ENCODE measurements at regions not wholly inside any gene's neighbourhood (a gene's known extent, or its start where the extent isn't known, plus 50 kb on each side); places are given as distances from the start of the nearest gene placed in this dataset.

- H3K27ac Mint-ChIP-seq, result no peak overlapping the region
- H3K27me3 Mint-ChIP-seq (ENCODE audit: insufficient read depth, low read depth, poor library complexity), result peaks cover 16% of the 10 kb centered on the region
- Histone ChIP-seq H3K27me3 (ENCODE audit: insufficient read depth) (no peaks in the 10 kb centered on the region), H3K79me2 (replicated peaks; ENCODE audit: insufficient read depth) (no peaks in the 10 kb centered on the region), H3K27ac (ENCODE audit: low read depth) (no peak overlapping the region), H3F3A (replicated peaks; ENCODE audit: low read depth) (no peaks in the 10 kb centered on the region), H3K36me3 (ENCODE audit: insufficient read depth) (no peaks in the 10 kb centered on the region), H3K4me3 (no peak overlapping the region), H3K4me2 (no peak overlapping the region), H3K4me1 (ENCODE audit: insufficient read depth) (no peaks in the 10 kb centered on the region), H4K20me1 (replicated peaks; ENCODE audit: insufficient read depth) (no peaks in the 10 kb centered on the region), H2AFZ (no peak overlapping the region), H3K9me2 (ENCODE audit: insufficient read depth) (no peaks in the 10 kb centered on the region)
- peaks cover 6% of the 10 kb centered on the region; the same call in 2 of the 3 replicates for H3K4me1 Mint-ChIP-seq
- ATAC-seq (no peak), DNase-seq (ENCODE audit: low spot score) (no peak)
- H3K4me3 Mint-ChIP-seq, result no peak overlapping the region
- TF ChIP-seq, protein P1, sequence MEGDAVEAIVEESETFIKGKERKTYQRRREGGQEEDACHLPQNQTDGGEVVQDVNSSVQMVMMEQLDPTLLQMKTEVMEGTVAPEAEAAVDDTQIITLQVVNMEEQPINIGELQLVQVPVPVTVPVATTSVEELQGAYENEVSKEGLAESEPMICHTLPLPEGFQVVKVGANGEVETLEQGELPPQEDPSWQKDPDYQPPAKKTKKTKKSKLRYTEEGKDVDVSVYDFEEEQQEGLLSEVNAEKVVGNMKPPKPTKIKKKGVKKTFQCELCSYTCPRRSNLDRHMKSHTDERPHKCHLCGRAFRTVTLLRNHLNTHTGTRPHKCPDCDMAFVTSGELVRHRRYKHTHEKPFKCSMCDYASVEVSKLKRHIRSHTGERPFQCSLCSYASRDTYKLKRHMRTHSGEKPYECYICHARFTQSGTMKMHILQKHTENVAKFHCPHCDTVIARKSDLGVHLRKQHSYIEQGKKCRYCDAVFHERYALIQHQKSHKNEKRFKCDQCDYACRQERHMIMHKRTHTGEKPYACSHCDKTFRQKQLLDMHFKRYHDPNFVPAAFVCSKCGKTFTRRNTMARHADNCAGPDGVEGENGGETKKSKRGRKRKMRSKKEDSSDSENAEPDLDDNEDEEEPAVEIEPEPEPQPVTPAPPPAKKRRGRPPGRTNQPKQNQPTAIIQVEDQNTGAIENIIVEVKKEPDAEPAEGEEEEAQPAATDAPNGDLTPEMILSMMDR (conservative IDR thresholded peaks at IDR 0.05; ENCODE audit: low read depth in 2 of 2), result no peak
- TF ChIP-seq EZH2 (IDR thresholded peaks at IDR 0.05; ENCODE audit: low read depth, unreplicated experiment) (no peak), JUNB (IDR thresholded peaks at IDR 0.05; ENCODE audit: unreplicated experiment) (no peak), REST (IDR thresholded peaks at IDR 0.05; ENCODE audit: unreplicated experiment) (no peak), ZNF331 (CRISPR knock-in tag; IDR thresholded peaks at IDR 0.05; ENCODE audit: low read depth) (no peak), STAT1 (IDR thresholded peaks at IDR 0.05; ENCODE audit: unreplicated experiment) (no peak)
- TF ChIP-seq, protein P2, sequence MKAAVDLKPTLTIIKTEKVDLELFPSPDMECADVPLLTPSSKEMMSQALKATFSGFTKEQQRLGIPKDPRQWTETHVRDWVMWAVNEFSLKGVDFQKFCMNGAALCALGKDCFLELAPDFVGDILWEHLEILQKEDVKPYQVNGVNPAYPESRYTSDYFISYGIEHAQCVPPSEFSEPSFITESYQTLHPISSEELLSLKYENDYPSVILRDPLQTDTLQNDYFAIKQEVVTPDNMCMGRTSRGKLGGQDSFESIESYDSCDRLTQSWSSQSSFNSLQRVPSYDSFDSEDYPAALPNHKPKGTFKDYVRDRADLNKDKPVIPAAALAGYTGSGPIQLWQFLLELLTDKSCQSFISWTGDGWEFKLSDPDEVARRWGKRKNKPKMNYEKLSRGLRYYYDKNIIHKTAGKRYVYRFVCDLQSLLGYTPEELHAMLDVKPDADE (IDR thresholded peaks at IDR 0.05), result no peak
- H3K36me3 Mint-ChIP-seq (ENCODE audit: low read depth), result no peaks in the 10 kb centered on the region
- no peaks in the 10 kb centered on the region for H3K9me3 Mint-ChIP-seq
Observed at GRCh38 chr13:111555903-111556302, 235.5 kb downstream of the TEX29 start.

GRCh38 chr13:111556496-111556895, 236.1 kb downstream of the TEX29 start:
- no peaks in the 10 kb centered on the region for H4K20me1 ChIP-seq (replicated peaks; ENCODE audit: insufficient read depth)
- H3K79me2 ChIP-seq (replicated peaks; ENCODE audit: insufficient read depth), result no peaks in the 10 kb centered on the region
- Mint-ChIP-seq H3K27me3 (ENCODE audit: insufficient read depth, low read depth, poor library complexity) (peaks cover 16% of the 10 kb centered on the region), H3K4me1 (peaks cover 6% of the 10 kb centered on the region; the same call in 2 of the 3 replicates), H3K27ac (no peak overlapping the region), H3K9me3 (no peaks in the 10 kb centered on the region), H3K36me3 (ENCODE audit: low read depth) (no peaks in the 10 kb centered on the region), H3K4me3 (no peak overlapping the region)
- ATAC-seq (no peak), DNase-seq (ENCODE audit: low spot score) (no peak)
- H3K9me2 ChIP-seq (ENCODE audit: insufficient read depth), result no peaks in the 10 kb centered on the region
- no peaks in the 10 kb centered on the region for H3K27me3 ChIP-seq (ENCODE audit: insufficient read depth)
- no peak overlapping the region for H3K27ac ChIP-seq (ENCODE audit: low read depth)
- no peak overlapping the region for H3K4me3 ChIP-seq
- no peaks in the 10 kb centered on the region for H3K4me1 ChIP-seq (ENCODE audit: insufficient read depth)
- H3F3A ChIP-seq (replicated peaks; ENCODE audit: low read depth), result no peaks in the 10 kb centered on the region
- H3K36me3 ChIP-seq (ENCODE audit: insufficient read depth), result no peaks in the 10 kb centered on the region
- no peak overlapping the region for H2AFZ ChIP-seq
- no peak overlapping the region for H3K4me2 ChIP-seq
- TF ChIP-seq, protein P2 (IDR thresholded peaks at IDR 0.05), result no peak
- no peak for TF ChIP-seq EZH2phosphoT487 (IDR thresholded peaks at IDR 0.05; ENCODE audit: unreplicated experiment)
- TF ChIP-seq JUNB (IDR thresholded peaks at IDR 0.05; ENCODE audit: unreplicated experiment), result no peak
- no peak for TF ChIP-seq REST (IDR thresholded peaks at IDR 0.05; ENCODE audit: unreplicated experiment)
- no peak for TF ChIP-seq NANOG (IDR thresholded peaks at IDR 0.05; ENCODE audit: borderline replicate concordance)
- no peak for TF ChIP-seq ZNF114 (CRISPR knock-in tag; IDR thresholded peaks at IDR 0.05)
- no peak for TF ChIP-seq STAT1 (IDR thresholded peaks at IDR 0.05; ENCODE audit: unreplicated experiment)
- TF ChIP-seq, protein P1 (conservative IDR thresholded peaks at IDR 0.05; ENCODE audit: low read depth in 2 of 2), result no peak

Measured in GM23338 (cell line).